C4-2B (cell line): ENCODE measurements at regions not wholly inside any gene's neighbourhood (a gene's known extent, or its start where the extent isn't known, plus 50 kb on each side); places are given as distances from the start of the nearest gene placed in this dataset.
A peak's percentile ranks its signal among the peaks of the same experiment; 100 is the strongest.
"Not testable (repeated sequence)": the region's sequence is repeated elsewhere in the genome, so short reads cannot be mapped to it uniquely, and the experiment has no call there.

Source experiments
- H3K27ac ChIP-seq: fragments of 450-650 bp; 2 replicates; pipeline ENCODE4 v1.5.1; 2017
- CTCF ChIP-seq: fragments of 450-650 bp; conservative IDR thresholded peaks from 2 replicates; pipeline ENCODE4 v1.5.1; 2017; ENCODE audit warnings: mild to moderate bottlenecking
- ZFX ChIP-seq: fragments of 450-650 bp; IDR thresholded peaks from 2 replicates; pipeline ENCODE4 v1.6.1; 2017

GRCh38 chr14:106280876-106281275 is 754.5 kb downstream of the TMEM121 start:
- no peak for TF ChIP-seq ZFX
- no peak for TF ChIP-seq CTCF
- H3K27ac ChIP-seq = no peak overlapping the region

- no peak for TF ChIP-seq ZFX
- TF ChIP-seq CTCF = peak; percentile 81
- no peak overlapping the region for H3K27ac ChIP-seq
Measured at GRCh38 chr14:106286697-106287290, 760.4 kb downstream of the TMEM121 start.

- TF ChIP-seq ZFX (no peak), CTCF (no peak)
- no peak overlapping the region for H3K27ac ChIP-seq
Measured at GRCh38 chr14:106287506-106287905, 761.1 kb downstream of the TMEM121 start.

GRCh38 chr14:106291626-106292025 is 765.2 kb downstream of the TMEM121 start:
- TF ChIP-seq CTCF (no peak), ZFX (no peak)
- H3K27ac ChIP-seq = no peak overlapping the region

GRCh38 chr14:106294324-106294723 is 767.9 kb downstream of the TMEM121 start:
- TF ChIP-seq ZFX (no peak), CTCF (no peak)
- no peak overlapping the region for H3K27ac ChIP-seq

GRCh38 chr14:106300951-106301510 is 774.6 kb downstream of the TMEM121 start:
- H3K27ac ChIP-seq = not testable (repeated sequence)

GRCh38 chr14:106301609-106302008 is 775.2 kb downstream of the TMEM121 start:
- not testable (repeated sequence) for H3K27ac ChIP-seq

GRCh38 chr14:106302661-106303060 is 776.3 kb downstream of the TMEM121 start:
- no peak overlapping the region for H3K27ac ChIP-seq
- no peak for TF ChIP-seq ZFX
- TF ChIP-seq CTCF = no peak
